KMS-11 (cell line): ENCODE measurements at regions not wholly inside any gene's neighbourhood (a gene's known extent, or its start where the extent isn't known, plus 50 kb on each side); places are given as distances from the start of the nearest gene placed in this dataset.

Experiments used
- H2AFZ ChIP-seq: fragments of 200-600 bp; sonication (generic); 2 replicates; pipeline ENCODE4 v1.6.1; 2016; ENCODE audit warnings: antibody characterized with exemption, mixed run types, low read depth
- H3K27ac ChIP-seq: fragments of 200-600 bp; sonication (generic); 2 replicates; pipeline ENCODE4 v1.6.1; 2016; ENCODE audit warnings: mild to moderate bottlenecking, mixed run types
- H3K27me3 ChIP-seq: fragments of 200-600 bp; sonication (generic); 2 replicates; pipeline ENCODE4 v1.6.1; 2017; ENCODE audit warnings: mild to moderate bottlenecking, low read depth, mixed run types, moderate library complexity; ENCODE audit not compliant: insufficient read depth
- H3K36me3 ChIP-seq: fragments of 200-600 bp; sonication (generic); 2 replicates; pipeline ENCODE4 v1.6.1; 2017; ENCODE audit warnings: mild to moderate bottlenecking, mixed run types; ENCODE audit not compliant: insufficient read depth
- H3K4me1 ChIP-seq: fragments of 200-600 bp; sonication (generic); 2 replicates; pipeline ENCODE4 v1.6.1; 2016; ENCODE audit warnings: mild to moderate bottlenecking, low read depth, mixed run types; ENCODE audit not compliant: poor library complexity, severe bottlenecking
- H3K4me2 ChIP-seq: fragments of 200-600 bp; sonication (generic); 2 replicates; pipeline ENCODE4 v1.7.0; 2016; ENCODE audit warnings: mild to moderate bottlenecking, mixed run types
- H3K4me3 ChIP-seq: fragments of 200-600 bp; sonication (generic); IDR thresholded peaks from 2 replicates; pipeline ENCODE4 v1.6.1; 2017; ENCODE audit warnings: low read depth, low read length, mixed read lengths; ENCODE audit not compliant: insufficient read depth
- H3K79me2 ChIP-seq: fragments of 200-600 bp; sonication (generic); 2 replicates; pipeline ENCODE4 v1.6.1; 2016; ENCODE audit warnings: low read depth, mixed run types; ENCODE audit not compliant: insufficient read depth
- H3K9ac ChIP-seq: fragments of 200-600 bp; sonication (generic); 2 replicates; pipeline ENCODE4 v1.6.1; 2016; ENCODE audit warnings: mild to moderate bottlenecking, mixed run types
- H4K20me1 ChIP-seq: fragments of 200-600 bp; sonication (generic); 2 replicates; pipeline ENCODE4 v1.6.1; 2016; ENCODE audit warnings: mild to moderate bottlenecking, mixed run types; ENCODE audit not compliant: insufficient read depth
- TF ChIP-seq, protein P1 (sequence below): fragments of 200-600 bp; sonication (generic); conservative IDR thresholded peaks from 2 replicates; pipeline ENCODE4 v1.6.1; 2017; ENCODE audit warnings: low read depth, mild to moderate bottlenecking, antibody characterized with exemption, low read length, moderate library complexity, mixed read lengths

- Histone ChIP-seq H3K4me2 (no peak overlapping the region), H3K36me3 (no peaks in the 10 kb centered on the region), H3K27me3 (no peaks in the 10 kb centered on the region), H3K27ac (no peak overlapping the region), H4K20me1 (no peaks in the 10 kb centered on the region), H3K4me1 (no peaks in the 10 kb centered on the region), H3K79me2 (no peaks in the 10 kb centered on the region), H3K4me3 (no peak overlapping the region), H3K9ac (no peak overlapping the region), H2AFZ (no peak overlapping the region)
- TF ChIP-seq, protein P1, sequence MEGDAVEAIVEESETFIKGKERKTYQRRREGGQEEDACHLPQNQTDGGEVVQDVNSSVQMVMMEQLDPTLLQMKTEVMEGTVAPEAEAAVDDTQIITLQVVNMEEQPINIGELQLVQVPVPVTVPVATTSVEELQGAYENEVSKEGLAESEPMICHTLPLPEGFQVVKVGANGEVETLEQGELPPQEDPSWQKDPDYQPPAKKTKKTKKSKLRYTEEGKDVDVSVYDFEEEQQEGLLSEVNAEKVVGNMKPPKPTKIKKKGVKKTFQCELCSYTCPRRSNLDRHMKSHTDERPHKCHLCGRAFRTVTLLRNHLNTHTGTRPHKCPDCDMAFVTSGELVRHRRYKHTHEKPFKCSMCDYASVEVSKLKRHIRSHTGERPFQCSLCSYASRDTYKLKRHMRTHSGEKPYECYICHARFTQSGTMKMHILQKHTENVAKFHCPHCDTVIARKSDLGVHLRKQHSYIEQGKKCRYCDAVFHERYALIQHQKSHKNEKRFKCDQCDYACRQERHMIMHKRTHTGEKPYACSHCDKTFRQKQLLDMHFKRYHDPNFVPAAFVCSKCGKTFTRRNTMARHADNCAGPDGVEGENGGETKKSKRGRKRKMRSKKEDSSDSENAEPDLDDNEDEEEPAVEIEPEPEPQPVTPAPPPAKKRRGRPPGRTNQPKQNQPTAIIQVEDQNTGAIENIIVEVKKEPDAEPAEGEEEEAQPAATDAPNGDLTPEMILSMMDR = no peak
Measured at GRCh38 chr7:42348631-42349030, 111.6 kb upstream of the GLI3 start.

GRCh38 chr7:42348071-42348470, 111.1 kb upstream of the GLI3 start:
- Histone ChIP-seq H3K27me3 (no peaks in the 10 kb centered on the region), H3K27ac (no peak overlapping the region), H3K79me2 (no peaks in the 10 kb centered on the region), H2AFZ (no peak overlapping the region), H3K4me1 (no peaks in the 10 kb centered on the region), H3K9ac (no peak overlapping the region), H3K4me3 (no peak overlapping the region), H3K4me2 (no peak overlapping the region), H3K36me3 (no peaks in the 10 kb centered on the region), H4K20me1 (no peaks in the 10 kb centered on the region)
- TF ChIP-seq, protein P1 = no peak

GRCh38 chr7:42347616-42348015, 110.6 kb upstream of the GLI3 start:
- Histone ChIP-seq H3K4me3 (no peak overlapping the region), H3K9ac (no peak overlapping the region), H3K79me2 (no peaks in the 10 kb centered on the region), H3K4me2 (no peak overlapping the region), H3K27ac (no peak overlapping the region), H3K27me3 (no peaks in the 10 kb centered on the region), H3K4me1 (no peaks in the 10 kb centered on the region), H4K20me1 (no peaks in the 10 kb centered on the region), H2AFZ (no peak overlapping the region), H3K36me3 (no peaks in the 10 kb centered on the region)
- TF ChIP-seq, protein P1 = no peak

DNA sequence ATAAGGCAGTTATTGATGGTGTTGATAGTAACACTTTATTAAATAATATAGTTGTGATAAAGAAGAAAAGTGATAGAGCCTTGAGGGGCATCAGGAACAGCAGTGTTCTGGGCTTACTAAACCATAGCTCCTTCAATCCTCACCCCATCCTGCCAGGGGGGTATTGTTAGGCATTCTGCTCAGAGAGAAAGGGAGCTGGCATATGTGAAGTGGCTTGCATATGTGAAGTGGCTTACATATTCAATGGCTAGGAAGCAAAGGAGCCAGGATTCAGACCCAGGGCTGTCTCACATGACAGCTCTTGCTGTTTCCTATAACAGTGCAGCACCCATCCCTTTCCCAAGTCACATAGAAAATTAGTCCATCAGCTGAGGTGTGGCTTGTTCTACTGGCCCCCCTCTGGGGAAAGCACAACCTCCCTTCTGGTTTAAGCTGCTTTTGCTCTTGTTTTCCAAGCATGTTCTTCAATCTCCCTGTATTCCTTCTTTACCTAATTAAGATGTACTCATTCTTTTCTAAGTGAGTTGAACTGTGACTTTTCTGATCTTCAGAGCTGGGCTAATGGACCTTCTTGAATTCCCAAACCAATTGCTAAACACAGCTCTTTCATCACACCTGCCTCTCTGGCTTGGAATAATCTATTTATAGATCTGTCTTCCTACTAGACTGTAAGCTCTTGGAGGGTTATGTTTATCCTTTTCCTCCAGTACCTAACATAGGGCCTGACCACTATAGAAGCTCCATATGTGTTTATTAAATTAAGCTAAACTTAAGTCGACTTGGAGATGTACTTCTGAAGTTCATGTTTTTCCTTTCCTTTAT, 108.7 kb upstream of the GLI3 start:
- Histone ChIP-seq H2AFZ (no peak overlapping the region), H3K4me2 (no peak overlapping the region), H3K4me3 (no peak overlapping the region)

More for the DNA sequence above, 108.7 kb upstream of the GLI3 start:
- TF ChIP-seq, protein P1 = no peak
- no peaks in the 10 kb centered on the region for H4K20me1 ChIP-seq
- no peaks in the 10 kb centered on the region for H3K27me3 ChIP-seq
- no peaks in the 10 kb centered on the region for H3K79me2 ChIP-seq
- no peaks in the 10 kb centered on the region for H3K36me3 ChIP-seq
- H3K4me1 ChIP-seq = no peaks in the 10 kb centered on the region
- H3K27ac ChIP-seq = no peak overlapping the region
- H3K9ac ChIP-seq = no peak overlapping the region
